GM21528 (cell line): ENCODE measurements at regions not wholly inside any gene's neighbourhood (a gene's known extent, or its start where the extent isn't known, plus 50 kb on each side); places are given as distances from the start of the nearest gene placed in this dataset.

Source experiments
- ATAC-seq: cut with Tn5 transposase; IDR thresholded peaks from one replicate; pipeline ENCODE4 v1.9.1; 2021; ENCODE audit warnings: mild to moderate bottlenecking, moderate library complexity; ENCODE audit not compliant: unreplicated experiment, low FRiP score

DNA sequence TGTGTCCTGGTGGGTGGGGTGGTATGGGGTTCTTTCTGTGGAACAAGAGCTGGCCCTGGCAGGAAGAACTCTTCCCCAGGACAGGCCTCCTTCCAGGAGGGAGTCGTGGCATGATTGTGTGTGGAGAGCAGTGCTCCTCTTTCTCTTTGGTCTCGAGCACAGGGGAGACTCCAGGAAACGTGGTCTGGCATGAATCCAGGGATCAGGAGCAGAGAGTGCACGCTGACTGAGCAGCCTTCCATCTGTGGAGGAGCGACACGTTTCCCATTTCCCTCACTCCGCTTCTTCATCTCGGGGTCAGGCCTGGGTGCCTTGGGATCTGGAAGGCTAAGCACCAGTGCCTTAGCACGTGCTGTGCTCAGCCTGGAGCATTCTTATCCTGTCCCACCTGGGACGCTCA lies 132.0 kb upstream of the HDAC4 start:
- no peak for ATAC-seq

DNA sequence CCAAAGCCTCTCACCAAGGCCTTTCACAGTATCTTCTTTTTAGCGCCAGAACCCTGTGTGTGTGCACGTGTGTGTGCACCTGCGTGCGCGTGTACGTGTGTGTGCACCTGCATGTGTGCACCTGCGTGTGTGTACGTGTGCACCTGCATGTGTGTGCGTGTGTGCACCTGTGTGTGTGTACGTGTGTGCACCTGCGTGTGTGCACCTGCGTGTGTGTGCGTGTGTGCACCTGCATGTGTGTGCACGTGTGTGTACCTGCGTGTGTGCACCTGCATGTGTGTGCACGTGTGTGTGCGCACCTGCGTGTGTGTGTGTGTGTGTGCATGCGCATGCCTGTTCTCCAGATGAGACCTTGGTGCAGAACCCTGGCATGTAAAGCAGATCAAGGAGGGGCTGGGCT lies 131.4 kb upstream of the HDAC4 start:
- no peak for ATAC-seq

DNA sequence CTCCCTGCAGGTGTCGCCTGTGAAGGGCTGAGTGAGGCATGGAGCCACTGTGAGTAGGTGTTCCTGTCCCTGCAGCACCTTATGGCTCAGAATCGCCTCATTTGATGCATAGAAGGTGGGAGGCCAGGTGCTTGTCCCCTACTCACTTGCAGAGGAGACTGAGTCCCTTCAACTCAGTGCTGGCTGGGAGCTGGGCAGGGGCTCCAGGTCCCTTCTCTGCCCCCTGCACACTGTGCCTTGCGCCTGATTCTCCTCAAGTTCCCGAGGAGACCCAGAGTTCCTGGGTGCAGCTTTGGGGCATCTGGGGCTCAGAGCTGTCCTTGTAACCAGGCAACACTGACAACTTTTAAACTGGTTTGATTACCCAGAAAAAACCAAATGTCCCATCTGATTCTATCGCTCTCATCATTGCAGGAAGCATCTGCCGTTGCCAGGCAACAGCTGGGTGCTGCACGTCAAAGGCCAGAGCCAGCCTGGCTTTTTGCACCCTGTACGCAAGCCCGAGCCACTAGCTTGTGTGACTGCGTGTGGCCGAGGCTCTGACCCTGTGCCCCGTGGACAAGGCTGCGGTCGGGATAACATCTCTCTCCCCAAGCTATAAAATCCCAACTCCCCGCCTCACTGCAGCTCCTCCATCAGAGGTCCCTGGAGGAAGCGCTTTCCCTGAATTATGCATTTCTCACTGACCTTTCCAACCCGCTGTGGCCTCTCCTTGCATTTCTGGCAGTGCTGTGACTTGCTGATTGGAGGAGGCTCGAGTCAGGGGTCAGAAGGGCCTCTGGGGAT lies 130.8 kb upstream of the HDAC4 start:
- ATAC-seq: no peak

DNA sequence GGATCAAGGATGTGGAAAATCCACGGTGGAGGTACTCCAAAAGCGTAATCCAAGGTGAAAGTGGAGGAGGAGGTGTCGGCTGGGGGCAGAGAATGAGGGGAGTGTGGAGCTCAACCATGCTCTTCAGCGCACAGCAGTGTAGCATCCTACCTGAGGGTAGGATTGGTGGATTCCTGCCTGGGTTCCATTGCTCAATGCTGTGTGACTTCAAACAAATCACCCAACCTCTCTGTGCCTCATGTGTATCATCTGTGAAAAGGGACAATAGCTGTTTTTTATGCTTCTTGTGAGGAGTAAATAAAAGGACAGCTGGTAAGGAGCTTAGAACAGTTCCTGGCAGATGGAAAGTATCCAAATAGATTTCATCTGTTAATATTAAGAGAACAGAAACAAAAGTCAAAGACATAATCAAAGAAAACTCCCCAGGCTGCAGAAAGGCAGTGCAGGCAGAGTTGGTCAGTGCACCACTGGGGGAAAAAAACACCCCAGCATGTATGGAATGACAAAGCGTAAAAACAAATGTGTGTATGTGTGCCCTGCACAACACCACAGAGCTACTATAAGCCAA lies 130.0 kb upstream of the HDAC4 start:
- ATAC-seq: no peak

DNA sequence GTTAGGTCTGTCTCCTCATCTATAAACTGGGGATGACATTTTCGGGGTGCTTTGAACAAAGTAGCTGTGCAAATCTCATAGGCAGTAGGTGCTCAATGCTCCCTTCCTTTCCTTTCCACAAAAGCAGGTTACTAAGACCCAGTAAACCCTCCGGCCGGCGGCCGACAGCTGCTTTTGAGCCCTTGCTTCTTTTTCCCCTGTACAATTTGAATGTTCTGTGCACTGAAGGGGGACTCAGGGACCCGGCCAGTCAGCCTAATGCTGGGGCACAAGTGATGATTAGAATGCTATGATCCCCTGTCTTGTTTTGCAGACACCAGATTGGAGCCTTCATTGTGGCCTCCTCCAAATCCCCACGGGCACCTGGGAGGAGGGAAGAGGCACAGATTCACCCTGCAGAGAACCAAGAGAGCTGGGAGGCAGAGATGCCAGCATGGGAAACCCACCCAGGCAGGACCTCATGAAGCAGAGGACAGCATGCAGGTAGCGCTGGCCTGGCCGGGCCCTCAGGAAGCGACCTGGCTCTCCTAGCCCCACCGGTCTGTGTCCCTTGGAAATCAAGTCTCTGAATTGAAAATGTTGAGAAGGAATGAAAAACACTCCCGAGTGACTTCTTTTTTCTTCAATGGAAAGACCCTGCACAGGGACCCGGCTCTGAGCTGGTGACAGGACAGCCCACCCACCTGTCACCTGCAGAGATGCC lies 128.6 kb upstream of the HDAC4 start:
- no peak for ATAC-seq

DNA sequence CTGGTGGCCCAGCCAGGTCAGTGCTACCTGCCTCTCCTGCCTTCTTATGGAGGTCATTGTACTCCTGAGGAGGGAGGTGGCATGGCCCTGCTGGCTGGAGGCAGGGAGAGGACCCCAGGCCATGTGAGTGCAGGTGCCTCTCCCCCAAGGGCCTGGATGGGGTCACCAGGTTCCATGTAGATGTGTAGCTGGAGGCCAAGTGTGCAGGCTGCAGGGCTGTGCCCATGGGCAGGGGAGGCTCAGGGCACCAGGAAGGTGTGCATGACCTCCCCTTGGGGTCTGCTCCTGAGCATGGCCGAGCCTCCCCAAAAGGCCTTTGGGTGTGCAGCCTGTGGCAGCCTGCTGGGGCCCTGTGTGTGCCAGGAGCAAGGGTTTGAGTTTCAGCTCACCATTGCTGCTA lies 128.1 kb upstream of the HDAC4 start:
- no peak for ATAC-seq

DNA sequence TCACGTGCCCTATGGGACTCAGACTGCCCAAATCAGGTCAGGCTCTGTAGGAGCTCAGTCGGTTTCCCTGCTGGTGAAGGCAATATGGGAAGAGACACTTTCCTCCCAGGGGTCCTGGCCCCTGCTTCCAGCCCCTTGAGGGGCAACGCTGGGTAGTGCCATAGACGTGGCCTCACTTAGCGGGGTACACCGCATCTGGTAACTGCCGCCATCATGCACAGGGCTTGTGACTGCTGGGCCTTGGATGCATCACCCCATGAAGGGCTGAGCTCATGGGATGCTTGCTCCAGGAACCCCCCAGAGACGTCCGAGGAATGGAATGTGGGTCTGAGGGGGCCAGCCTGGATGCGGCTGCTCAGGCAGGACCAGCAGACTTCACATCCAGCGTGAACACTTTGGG lies 127.3 kb upstream of the HDAC4 start:
- ATAC-seq: no peak

DNA sequence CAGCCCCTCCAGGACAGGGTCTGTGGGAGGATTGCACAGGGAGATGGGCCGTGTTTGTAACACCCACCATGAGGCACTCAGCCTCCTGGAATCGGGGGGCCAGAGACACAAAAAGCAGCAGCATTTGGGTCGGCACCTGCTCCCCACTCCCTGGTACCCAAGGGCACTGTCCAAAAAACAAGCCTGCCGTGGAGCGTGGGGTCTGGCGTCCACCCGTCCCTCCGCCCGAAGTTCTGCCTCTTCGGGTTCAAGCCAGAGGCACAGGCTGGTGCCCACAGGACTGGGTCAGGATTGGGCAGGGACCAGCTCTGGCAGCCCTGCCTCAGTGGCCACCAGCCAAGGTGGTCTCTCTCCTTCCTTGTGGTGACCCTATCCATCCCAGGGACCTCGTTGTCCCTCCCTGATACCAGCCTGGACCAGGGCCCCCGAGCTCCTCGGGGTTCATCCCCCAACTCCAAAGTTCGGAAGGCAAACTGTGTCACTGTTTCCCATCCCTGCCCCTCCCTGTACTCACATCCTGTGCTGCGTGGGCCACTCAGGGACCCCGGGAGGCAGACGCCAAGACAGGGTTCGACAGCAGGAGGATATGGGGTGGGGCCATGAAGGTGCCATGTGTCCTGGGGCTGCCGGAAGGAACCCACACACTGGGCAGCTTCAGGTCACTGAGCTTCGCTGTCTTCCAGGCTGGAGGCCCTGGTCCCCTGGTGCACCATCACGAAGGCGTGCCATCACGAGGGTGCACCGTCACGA lies 126.0 kb upstream of the HDAC4 start:
- no peak for ATAC-seq

DNA sequence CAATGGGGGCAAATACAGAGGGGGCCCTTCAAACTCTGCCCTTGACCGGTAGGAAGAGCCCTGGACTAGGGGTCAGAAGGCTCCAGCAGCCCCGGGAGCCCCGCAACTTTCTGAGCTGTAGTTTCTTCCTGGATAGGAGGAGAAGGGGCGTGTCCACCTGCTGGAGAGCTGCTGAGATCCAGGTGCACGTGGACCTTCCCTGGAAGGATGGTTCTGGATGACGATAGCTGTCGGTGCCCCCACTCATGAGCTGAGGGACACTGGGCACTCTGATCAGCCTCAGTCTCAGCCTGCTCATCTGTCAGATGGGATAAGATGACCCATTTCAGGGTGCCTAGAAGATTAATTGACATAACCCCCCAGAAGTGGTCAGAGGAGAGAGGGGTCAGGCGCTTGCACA lies 125.2 kb upstream of the HDAC4 start:
- ATAC-seq: no peak

DNA sequence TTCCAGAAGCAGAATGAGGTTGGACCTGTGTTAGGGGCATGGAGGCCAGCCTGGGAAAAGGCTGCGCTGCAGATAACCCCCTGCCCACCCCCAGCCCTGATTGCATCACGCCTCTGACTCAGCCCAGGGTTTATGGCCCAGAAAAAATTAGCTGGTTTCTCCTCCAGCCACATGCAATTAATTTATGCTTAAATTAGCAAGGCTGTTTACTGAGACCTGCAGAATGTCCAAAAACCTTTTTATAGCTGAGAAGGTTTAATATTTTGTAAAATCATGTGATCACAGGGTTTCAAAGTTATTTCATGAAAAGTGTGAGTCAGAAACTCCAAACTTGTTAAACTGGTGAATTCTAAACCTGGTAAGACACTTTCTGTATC lies 123.1 kb upstream of the HDAC4 start:
- ATAC-seq: no peak

DNA sequence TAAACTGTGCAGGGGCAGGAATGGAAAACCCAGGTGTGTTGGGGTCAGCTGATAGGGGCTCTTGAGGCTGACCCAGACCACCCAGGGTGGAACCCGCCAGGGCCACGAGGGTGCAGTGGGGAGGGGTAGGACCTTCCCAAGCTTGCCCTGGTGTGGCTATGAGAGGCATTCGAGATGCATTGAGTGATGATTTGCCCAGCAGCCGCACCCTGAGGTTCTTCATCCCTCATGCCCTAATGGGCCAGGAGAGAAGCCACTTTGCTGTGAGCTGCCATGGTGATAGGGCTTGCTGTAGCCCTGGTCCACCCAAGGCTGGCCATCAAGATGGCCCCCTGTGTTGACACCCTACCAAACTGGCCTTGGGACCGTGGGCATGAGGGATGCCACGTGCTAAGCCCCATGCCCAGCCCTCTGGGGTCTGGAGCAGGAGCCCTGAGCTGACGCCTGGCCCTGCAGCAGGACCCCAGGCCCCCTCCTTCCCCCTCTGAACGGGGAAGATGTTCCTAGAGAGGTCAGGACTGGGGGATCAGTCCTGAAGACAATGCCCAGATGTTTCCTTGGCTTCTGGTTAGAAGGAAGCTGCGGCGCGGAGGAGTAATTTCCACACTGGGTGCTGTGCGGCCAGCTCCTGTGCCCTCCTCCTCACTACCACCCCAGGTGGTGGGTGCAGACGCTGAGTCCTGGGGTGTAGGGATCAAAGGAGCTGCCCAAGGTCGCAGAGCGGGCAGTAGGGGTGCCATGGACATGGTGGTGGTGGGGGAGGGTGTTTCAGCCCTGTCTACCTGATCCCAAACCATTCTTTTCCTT lies 122.5 kb upstream of the HDAC4 start:
- ATAC-seq: no peak

DNA sequence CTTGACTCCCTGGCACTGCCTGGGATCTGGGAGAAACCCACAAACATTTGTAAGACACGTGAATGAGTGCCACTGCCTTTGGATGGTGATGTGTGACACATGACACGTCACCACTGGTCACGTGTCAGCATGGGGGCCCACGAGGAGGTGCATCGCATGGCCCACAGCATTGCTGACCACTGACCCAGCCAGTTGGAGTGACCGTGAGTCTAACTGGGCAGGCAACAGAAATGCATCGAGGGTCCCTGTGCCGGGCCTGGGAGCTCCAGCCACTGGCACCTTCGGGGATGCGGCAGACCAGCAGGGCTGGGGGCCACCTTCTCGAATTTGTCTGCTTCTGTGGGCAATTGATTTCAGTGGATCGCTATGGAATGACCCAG lies 121.9 kb upstream of the HDAC4 start:
- no peak for ATAC-seq

DNA sequence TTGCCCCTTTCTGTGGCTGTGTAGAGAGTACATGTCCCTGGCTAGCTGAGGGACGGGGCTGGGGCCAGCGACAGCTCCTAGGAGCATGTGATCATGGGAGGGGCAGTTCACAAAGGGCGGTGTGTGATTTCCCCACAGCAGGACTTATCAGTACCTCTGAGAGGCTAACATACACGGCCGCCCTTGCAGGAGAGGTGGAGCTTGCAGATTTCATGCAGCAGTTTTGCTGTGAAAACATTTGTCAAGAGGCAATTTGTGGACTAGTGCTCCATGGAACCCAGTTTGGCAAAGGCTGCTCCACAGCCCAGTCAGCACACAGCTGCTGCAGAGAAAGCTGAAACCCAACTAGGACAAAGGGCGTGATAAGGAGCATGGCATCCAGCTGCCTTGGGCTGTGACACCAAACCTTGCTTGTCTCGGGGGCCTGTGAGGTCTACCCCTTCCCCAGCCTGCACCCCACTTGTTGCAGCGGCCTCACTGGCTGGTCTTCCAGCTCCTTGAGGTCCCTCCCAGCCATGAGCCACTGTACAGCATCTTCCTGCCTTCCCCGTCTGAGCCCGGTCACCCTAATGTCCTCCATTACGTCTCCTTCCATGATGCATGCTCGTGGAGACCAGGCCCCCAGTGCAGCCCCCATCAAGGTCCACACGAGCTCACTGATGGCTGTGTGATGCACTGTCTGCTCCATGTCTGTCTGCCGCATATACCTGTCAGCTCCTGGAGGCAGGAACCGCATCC lies 121.4 kb upstream of the HDAC4 start:
- no peak for ATAC-seq

DNA sequence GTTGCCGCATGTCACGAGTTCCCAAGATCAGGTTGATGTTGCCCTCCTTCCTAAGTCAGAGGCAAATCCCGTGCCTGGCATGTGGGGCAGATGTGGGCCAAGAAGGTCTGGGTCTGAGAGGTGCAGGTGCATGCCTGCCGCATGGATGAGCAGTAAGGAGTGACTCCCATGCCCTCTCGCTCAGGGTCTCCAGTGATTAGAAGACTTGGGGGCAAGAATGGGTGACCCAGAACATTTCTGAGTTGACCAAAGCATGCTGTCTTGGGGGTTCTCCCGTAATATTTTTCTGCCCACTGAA lies 120.6 kb upstream of the HDAC4 start:
- ATAC-seq: no peak

DNA sequence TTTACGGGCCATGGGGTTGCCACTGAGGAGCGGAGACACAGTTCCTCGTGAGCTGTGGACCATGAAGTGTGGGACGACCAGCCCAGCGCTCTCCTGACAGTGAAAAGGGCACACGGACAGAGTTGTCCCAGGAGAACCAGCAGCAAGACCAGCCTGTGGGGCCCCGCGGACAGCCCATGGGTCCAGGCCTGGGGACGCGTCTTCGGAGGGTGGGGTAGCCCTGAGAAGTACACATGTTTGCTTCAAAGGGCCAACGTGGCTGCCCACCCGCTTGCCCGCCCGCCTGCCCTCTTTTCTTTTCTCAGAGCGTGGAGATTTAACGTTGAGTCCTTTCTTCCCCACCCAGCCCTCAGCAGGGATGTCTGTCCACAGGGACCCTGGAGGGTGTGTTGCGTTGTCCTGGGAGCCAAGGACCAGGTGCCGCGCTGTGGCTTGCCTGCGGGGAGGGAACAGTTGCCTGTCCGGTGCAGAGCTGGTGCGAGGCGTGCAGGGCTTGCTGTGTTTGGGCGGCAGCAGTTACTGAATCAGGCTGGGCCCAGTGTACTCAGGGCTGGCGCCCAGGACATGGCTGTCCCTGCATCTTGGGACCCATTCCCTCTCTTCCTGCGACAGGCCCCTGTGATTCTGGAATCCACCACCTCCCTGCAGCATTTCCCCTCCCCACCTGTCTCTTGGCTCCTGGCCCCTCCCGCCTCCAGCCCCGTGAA lies 120.1 kb upstream of the HDAC4 start:
- no peak for ATAC-seq

DNA sequence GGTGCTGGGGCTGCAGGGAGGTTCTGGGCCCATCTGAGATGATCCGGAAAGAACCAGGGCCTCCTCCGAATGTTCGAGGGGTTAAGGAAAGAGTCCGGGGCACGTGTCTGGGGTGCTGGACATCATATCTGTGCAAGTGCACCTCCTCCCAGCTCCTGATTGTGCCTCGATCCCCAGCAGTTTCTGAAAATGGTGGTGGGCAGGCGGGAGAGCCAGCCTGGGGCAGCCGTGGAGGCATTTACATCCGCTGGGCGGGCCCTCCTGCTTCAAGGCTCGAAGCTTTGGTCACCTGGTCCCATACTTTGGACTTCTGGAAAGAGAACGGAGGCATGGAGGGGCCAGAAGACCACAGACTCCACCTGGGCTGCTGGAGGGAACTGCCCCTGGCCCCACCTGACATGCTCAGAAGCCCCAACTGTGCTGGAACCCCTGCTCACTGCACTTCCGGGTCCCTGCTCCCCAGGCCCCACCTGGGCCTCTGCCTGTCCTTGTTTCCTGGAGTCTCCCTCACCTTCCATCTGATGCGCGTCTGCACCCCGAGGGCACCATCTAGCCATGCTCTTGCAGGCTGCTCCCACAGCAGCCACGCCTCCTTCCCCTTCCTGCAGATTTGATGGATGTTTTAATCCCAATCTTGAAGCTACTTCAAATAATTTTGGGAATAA lies 119.2 kb upstream of the HDAC4 start:
- no peak for ATAC-seq

DNA sequence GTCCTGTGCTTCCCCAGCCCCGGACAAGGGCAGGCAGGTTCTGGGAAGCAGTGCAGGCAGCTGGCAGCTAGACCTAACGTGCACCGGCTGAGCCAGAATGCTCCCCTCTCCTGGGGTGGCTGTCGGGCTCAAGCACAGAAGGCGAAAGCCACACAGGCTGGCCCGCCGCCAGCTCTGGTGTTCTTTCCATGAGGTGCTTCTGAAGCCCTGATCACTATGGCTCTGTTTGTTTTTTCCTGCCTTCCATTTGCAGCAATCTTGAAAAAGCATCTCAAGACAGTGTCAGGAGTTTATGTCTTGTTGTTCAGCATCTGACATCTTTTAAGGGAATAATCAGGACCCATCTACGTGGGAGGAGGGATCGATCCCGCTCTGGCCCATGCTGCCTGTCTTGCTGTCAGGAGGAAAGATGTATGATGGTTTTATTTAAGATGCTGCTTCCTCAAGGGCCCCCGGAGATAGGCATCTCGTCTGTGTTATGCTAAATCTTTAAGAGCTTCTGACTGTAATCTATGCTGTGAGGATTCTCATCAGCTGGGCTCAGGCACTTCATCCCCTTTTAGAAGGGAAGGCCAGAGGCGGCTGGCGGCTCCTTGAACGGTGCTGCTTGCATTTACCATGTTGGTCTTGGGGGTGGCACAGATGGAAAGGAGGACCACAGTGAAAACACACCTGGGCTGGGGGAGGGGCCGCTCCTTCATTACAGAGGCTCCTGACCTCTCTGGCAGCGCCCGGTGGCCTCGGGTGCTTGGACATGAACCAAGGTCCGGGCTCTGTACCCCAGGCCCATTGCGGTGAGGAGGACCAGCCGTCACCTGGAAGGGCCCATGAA lies 118.5 kb upstream of the HDAC4 start:
- no peak for ATAC-seq
